ENCODE measurements at regions not wholly inside any gene's neighbourhood (a gene's known extent, or its start where the extent isn't known, plus 50 kb on each side); places are given as distances from the start of the nearest gene placed in this dataset.

GRCh38 chr14:105745433-105746123, 219.2 kb downstream of the TMEM121 start (continued):
- TF ChIP-seq GABPA (IDR thresholded peaks at IDR 0.05; ENCODE audit: borderline replicate concordance, insufficient read depth, low read length) (no peak), PHF8 (conservative IDR thresholded peaks at IDR 0.05; ENCODE audit: low read depth, low read length) (no peak), MAX (IDR thresholded peaks at IDR 0.05) (no peak)

Data from H1 (cell line).